Vagina (tissue), 2 donors: ENCODE measurements at regions not wholly inside any gene's neighbourhood (a gene's known extent, or its start where the extent isn't known, plus 50 kb on each side); places are given as distances from the start of the nearest gene placed in this dataset.

ENCODE experiments used
- POLR2A ChIP-seq, 2 donors: fragments of 450-650 bp; IDR thresholded peaks; one replicate each; pipeline ENCODE4 v1.6.1; 2017; ENCODE audit warnings: antibody characterized with exemption in 2 of 2, mild to moderate bottlenecking in 2 of 2, moderate library complexity in 2 of 2
- POLR2AphosphoS5 ChIP-seq, 2 donors: sonication (generic); formaldehyde crosslinking; IDR thresholded peaks; one replicate each; pipeline ENCODE4 v1.9.0; 2017; ENCODE audit warnings: antibody characterized with exemption in 2 of 2, mild to moderate bottlenecking in 2 of 2, low read depth in 1 of 2; ENCODE audit not compliant: insufficient read depth in 1 of 2
- TF ChIP-seq, protein P1 (sequence below), 3 experiments: fragments of 450-650 bp in 2 of 3; fragments of 200-600 bp in 1 of 3; sonication (generic) in 1 of 3; IDR thresholded peaks; one replicate each; pipeline ENCODE4 v1.5.1; 2017 to 2019; ENCODE audit warnings: antibody characterized with exemption in 3 of 3, mild to moderate bottlenecking in 2 of 3, moderate library complexity in 2 of 3

DNA sequence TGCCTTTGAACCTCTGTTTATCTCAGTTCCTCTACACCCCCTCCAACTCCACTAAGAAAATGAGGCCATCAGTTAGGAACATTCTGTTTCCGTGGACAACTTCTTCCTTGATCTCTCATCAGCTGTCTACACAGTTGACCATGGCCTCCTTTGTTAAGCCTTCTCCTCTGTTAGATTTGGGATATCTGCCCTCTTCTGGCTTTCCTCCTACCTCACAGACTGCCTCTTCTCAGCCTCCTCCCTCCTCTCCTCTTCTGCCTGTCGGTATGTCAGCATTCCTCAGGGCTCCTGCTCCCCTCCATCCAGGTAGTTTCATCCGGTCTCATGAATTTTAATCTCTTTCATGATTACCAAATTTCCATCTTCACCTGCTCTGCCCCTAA is 454.9 kb downstream of the FOXO1 start:
- no peak for TF ChIP-seq POLR2AphosphoS5 (IDR thresholded peaks at IDR 0.05; ENCODE audit: insufficient read depth in 1 of 2, low read depth in 1 of 2)
- TF ChIP-seq, protein P1, sequence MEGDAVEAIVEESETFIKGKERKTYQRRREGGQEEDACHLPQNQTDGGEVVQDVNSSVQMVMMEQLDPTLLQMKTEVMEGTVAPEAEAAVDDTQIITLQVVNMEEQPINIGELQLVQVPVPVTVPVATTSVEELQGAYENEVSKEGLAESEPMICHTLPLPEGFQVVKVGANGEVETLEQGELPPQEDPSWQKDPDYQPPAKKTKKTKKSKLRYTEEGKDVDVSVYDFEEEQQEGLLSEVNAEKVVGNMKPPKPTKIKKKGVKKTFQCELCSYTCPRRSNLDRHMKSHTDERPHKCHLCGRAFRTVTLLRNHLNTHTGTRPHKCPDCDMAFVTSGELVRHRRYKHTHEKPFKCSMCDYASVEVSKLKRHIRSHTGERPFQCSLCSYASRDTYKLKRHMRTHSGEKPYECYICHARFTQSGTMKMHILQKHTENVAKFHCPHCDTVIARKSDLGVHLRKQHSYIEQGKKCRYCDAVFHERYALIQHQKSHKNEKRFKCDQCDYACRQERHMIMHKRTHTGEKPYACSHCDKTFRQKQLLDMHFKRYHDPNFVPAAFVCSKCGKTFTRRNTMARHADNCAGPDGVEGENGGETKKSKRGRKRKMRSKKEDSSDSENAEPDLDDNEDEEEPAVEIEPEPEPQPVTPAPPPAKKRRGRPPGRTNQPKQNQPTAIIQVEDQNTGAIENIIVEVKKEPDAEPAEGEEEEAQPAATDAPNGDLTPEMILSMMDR (IDR thresholded peaks at IDR 0.05), result no peak
- TF ChIP-seq POLR2A (IDR thresholded peaks at IDR 0.05), result no peak
